Heart right ventricle (tissue), 16 donors: ENCODE measurements at regions not wholly inside any gene's neighbourhood (a gene's known extent, or its start where the extent isn't known, plus 50 kb on each side); places are given as distances from the start of the nearest gene placed in this dataset.

Source experiments
- ATAC-seq, 8 donors: fragments of 200-7000 bp; cut with Tn5 transposase; one replicate each; pipeline ENCODE4 v1.9.1; 2020; ENCODE audit warnings: mild to moderate bottlenecking in 8 of 8, moderate library complexity in 8 of 8, moderate number of reproducible peaks in 1 of 8
- DNase-seq, 2 donors: peaks; one replicate each; pipeline ENCODE4 v3.0.0-alpha.2; 2020
- H3K27ac ChIP-seq, 10 donors: fragments of 200-600 bp; sonication (generic) in 2 of 10; one replicate each; pipeline versions ENCODE4 v1.5.0 to v1.8.0; 2020 to 2022; ENCODE audit warnings: mild to moderate bottlenecking in 3 of 10
- H3K27me3 ChIP-seq, 7 donors: fragments of 200-600 bp; one replicate each; pipeline ENCODE4 v1.8.0; 2021 to 2022; ENCODE audit warnings: mild to moderate bottlenecking in 2 of 7
- H3K36me3 ChIP-seq, 9 donors: fragments of 200-600 bp; sonication (generic) in 1 of 9; one replicate each; pipeline versions ENCODE4 v1.5.0 to v1.8.0; 2020 to 2022; ENCODE audit warnings: mild to moderate bottlenecking in 2 of 9
- H3K4me1 ChIP-seq, 9 donors: fragments of 200-600 bp; sonication (generic) in 1 of 9; one replicate each; pipeline versions ENCODE4 v1.5.0 to v1.8.0; 2020 to 2022; ENCODE audit warnings: mild to moderate bottlenecking in 4 of 9
- H3K4me3 ChIP-seq, 10 donors: fragments of 200-600 bp; sonication (generic) in 2 of 10; one replicate each; pipeline versions ENCODE4 v1.5.0 to v1.8.0; 2020 to 2022; ENCODE audit warnings: mild to moderate bottlenecking in 7 of 10, moderate library complexity in 2 of 10
- H3K9me3 ChIP-seq, 11 donors: fragments of 200-600 bp in 10 of 11; sonication (generic) in 2 of 11; one replicate each; pipeline versions ENCODE4 v1.5.0 to v1.8.0; 2013 to 2022; ENCODE audit warnings: mild to moderate bottlenecking in 2 of 11, control low read depth in 1 of 11, moderate library complexity in 1 of 11
- CTCF ChIP-seq, 9 donors: fragments of 200-600 bp; sonication (generic) in 2 of 9; IDR thresholded peaks; one replicate each; pipeline versions ENCODE4 v1.5.0 to v1.8.0; 2021 to 2022; ENCODE audit warnings: antibody characterized with exemption in 9 of 9, mild to moderate bottlenecking in 5 of 9, moderate library complexity in 1 of 9
- WGBS, 2 donors: extraction: QIAGEN DNeasy Blood & Tissue Kit; methylation state at CpG; one replicate each; pipeline ENCODE4 v1.1.7; 2013; ENCODE audit warnings: inconsistent platforms in 1 of 2; 5-methylcytosine and 5-hydroxymethylcytosine counted together
- intact Hi-C, 10 donors: fragments of 100-400 bp; cut with DNase I; formaldehyde crosslinking; loops; one replicate each; pipeline versions ENCODE4 v1.11.1 to v1.14.2; 2022
- donor health status: Arrhythmogenic right ventricular cardiomyopathy.
- donor health status: ischemic (EF 13 %, LVEDD 7.1; RV severe dilation, severe dysfunction).
- donor health status: healthy with polysubstance abuse.
- donor health status: DM: no; HTN: yes; CAD: no.
- donor health status: DM: no; HTN: no; CAD: no.
- donor health status: ischemic (EF 25% LVEDD 6.9; RV normal size, moderate dysfunction).
- donor health status: ischemic (EF 25% LVEDD 5.7; RV mildly dilated, moderate dysfunction).
- donor health status: healthy.
- donor health status: DM: yes; HTN: yes; CAD: no.
- donor health status: Ischemic cardiomyopathy.
- donor health status: ischemic (EF 35%, LVEDD 5.7; RV mildly dilated, moderate dysfunction).
- donor health status: nonischemic (EF 11% LVEDD 7.7; RV severe dilation, severe dysfunction).
- donor health status: DM: yes; HTN: yes; CAD: no.
- donor health status: PGD.
- donor health status: ischemic (EF 29% LVEDD 5.4; RV normal size, mild dysfunction).
- donor health status: nonischemic (EF 23%, LVEDD 6.1; RV moderate dilation, normal function).

DNA sequence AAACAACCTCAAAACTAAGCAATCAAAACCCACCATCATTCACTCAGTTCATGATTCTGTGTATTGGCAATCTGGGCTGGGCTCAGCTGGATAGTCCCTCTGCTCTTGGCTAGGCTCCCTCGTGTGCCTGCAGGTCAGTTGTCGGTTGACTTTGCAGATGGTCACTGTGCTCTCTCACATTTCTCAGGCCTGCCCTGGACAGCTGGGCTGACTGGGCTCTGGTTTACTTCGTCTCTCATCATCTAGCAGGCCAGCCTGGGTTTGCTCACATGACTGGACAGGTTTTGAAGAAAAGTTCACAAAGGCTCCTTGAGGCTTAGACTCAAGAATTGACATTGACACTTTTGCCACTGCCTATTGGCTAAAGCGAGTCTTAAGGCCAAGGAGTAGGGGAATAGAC lies 105.0 kb upstream of the CTNNB1 start:
- Histone ChIP-seq H3K27me3 (no peaks in the 10 kb centered on the region), H3K27ac (no peak overlapping the region), H3K4me3 (no peak overlapping the region), H3K36me3 (no peaks in the 10 kb centered on the region), H3K4me1 (peaks cover 0 to 11% (median 0%) of the 10 kb centered on the region in 9 donors), H3K9me3 (no peaks in the 10 kb centered on the region)
- no peak for TF ChIP-seq CTCF (IDR thresholded peaks at IDR 0.05)
- 88 to 89% methylated on average over 4 of the region's 4 CpGs for WGBS, 2 donors
- no peak for ATAC-seq
- DNase-seq: no peak
- intact Hi-C loops: loop anchor here in 1 of 10 donors (10.0 kb wide), 1 partner anchor 510 kb away; no protein-coding TSS in a partner anchor

DNA sequence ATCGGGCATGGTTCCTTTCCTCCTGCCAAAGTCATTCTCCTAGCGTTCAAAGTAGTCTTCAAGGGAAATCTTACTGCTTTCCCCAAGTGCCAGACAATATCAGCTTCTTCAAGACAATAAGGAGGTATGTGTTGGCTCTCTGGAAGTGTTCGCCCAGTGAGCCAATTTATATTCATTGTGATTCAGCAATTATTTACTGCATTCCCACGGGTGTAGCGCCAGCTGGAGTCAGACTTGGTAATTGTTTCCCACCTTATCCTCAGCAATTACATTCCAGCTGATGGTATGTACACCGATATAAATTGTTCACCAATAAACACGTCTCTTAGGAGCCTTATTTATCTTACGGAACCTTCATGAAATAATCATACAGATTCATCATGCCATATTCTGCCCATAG lies 103.6 kb upstream of the CTNNB1 start:
- Histone ChIP-seq H3K4me3 (no peak overlapping the region), H3K27me3 (no peaks in the 10 kb centered on the region), H3K36me3 (no peaks in the 10 kb centered on the region), H3K9me3 (no peaks in the 10 kb centered on the region), H3K4me1 (peaks cover 0 to 10% (median 0%) of the 10 kb centered on the region in 9 donors), H3K27ac (no peak overlapping the region)
- no peak for TF ChIP-seq CTCF (IDR thresholded peaks at IDR 0.05)
- ATAC-seq (no peak), DNase-seq (no peak)
- 83 to 89% methylated on average over 8 of the region's 8 CpGs for WGBS, 2 donors
- intact Hi-C loops: loop anchor here in 1 of 10 donors (10.0 kb wide), 1 partner anchor 511 kb away; no protein-coding TSS in a partner anchor

DNA sequence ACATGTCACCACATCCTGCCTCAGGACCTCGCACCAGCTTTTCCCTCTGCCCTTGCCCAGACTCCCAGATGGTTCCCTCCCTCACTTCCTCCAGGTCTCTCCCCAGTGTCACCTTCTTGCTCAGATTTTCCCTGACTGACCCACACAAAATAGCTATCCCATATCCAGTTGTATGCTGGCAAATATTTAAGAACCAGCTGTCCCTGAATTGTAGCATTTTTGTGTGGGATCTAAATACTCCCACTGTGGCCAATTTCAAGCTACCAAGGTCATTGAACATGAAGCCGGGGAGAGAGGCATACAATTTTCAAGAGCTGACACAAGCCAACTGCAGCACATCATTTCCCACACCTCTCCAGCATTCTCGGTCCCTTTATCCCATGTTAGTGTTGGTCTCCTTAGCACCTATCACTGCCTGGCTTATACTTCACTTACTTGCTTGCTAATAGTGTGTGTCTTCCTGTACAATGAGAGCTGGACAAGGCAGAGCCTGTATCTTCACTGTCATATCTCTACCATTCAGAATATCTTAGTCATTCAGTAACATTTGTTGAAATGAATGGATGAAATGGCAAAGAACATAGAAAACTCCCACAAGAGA lies 101.3 kb upstream of the CTNNB1 start:
- 74 to 75% methylated on average over 3 of the region's 3 CpGs for WGBS, 2 donors
- Histone ChIP-seq H3K27me3 (no peaks in the 10 kb centered on the region), H3K4me3 (no peak overlapping the region), H3K4me1 (peaks cover 0 to 17% (median 9%) of the 10 kb centered on the region in 9 donors), H3K27ac (no peak overlapping the region), H3K36me3 (no peaks in the 10 kb centered on the region), H3K9me3 (no peaks in the 10 kb centered on the region)
- intact Hi-C loops: loop anchor here in 1 of 10 donors (10.0 kb wide), 1 partner anchor 513 kb away; no protein-coding TSS in a partner anchor
- ATAC-seq (peak in 1 of 8 donors; percentile 52), DNase-seq (no peak)
- TF ChIP-seq CTCF (IDR thresholded peaks at IDR 0.05): no peak

DNA sequence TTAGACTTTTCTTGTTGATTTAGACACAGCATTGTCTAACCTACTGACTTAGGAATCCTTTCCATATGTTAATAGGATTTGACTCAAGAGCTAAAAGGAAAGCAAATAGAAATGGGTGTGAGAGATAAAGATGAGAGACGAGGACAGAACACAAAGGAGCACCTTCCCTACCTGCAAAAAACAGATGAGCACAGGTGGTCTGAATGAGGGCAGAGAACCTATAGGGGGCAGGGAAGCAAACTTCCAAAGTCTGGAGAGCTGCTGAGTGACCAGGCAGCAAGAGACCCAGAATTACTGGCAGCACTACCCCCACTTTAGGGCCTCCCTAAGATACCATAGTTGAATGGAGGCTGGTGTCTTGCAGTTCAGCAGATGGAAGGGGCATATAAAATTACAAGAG lies 98.1 kb upstream of the CTNNB1 start:
- Histone ChIP-seq H3K9me3 (no peaks in the 10 kb centered on the region), H3K27me3 (no peaks in the 10 kb centered on the region), H3K4me1 (peaks cover 0 to 21% (median 12%) of the 10 kb centered on the region in 9 donors), H3K36me3 (no peaks in the 10 kb centered on the region), H3K4me3 (no peak overlapping the region), H3K27ac (no peak overlapping the region)
- intact Hi-C loops: no loop called here
- DNase-seq: no peak
- 91 to 100% methylated on average over 1 of the region's 1 CpG for WGBS, 2 donors
- no peak for TF ChIP-seq CTCF (IDR thresholded peaks at IDR 0.05)
- ATAC-seq: no peak
